Mesothelial cell of epicardium (in vitro differentiated cells): ENCODE measurements at regions not wholly inside any gene's neighbourhood (a gene's known extent, or its start where the extent isn't known, plus 50 kb on each side); places are given as distances from the start of the nearest gene placed in this dataset.

Experiments used
- DNase-seq, 2 experiments: peaks; one replicate each; pipeline ENCODE4 v3.0.0; 2021; ENCODE audit warnings: low spot score in 2 of 2; ENCODE audit not compliant: unreplicated experiment in 2 of 2
- H3K27ac Mint-ChIP-seq: 2 replicates; pipeline ENCODE4 v1.8.0; 2021; ENCODE audit warnings: mixed read lengths
- H3K27me3 Mint-ChIP-seq: 2 replicates; pipeline ENCODE4 v1.8.0; 2021; ENCODE audit warnings: low read depth, mixed read lengths
- H3K36me3 Mint-ChIP-seq: 2 replicates; pipeline ENCODE4 v1.8.0; 2021; ENCODE audit warnings: mixed read lengths
- H3K4me1 Mint-ChIP-seq: 2 replicates; pipeline ENCODE4 v1.8.0; 2021; ENCODE audit warnings: mixed read lengths
- H3K4me3 Mint-ChIP-seq: 2 replicates; pipeline ENCODE4 v1.8.0; 2021; ENCODE audit warnings: mild to moderate bottlenecking, moderate library complexity, mixed read lengths
- H3K9me3 Mint-ChIP-seq: 2 replicates; pipeline ENCODE4 v1.8.0; 2021; ENCODE audit warnings: mixed read lengths
- CTCF ChIP-seq: fragments of 200-600 bp; sonication (generic); IDR thresholded peaks from one replicate; pipeline ENCODE4 v1.5.0; 2021; ENCODE audit warnings: antibody characterized with exemption; ENCODE audit not compliant: unreplicated experiment

- H3K9me3 Mint-ChIP-seq = peaks cover 18% of the 10 kb centered on the region
- peaks cover 28% of the 10 kb centered on the region for H3K4me1 Mint-ChIP-seq
- no peak for TF ChIP-seq CTCF
- no peak overlapping the region for H3K4me3 Mint-ChIP-seq
- DNase-seq = no peak
- no peaks in the 10 kb centered on the region for H3K27me3 Mint-ChIP-seq
- no peak overlapping the region for H3K27ac Mint-ChIP-seq
- H3K36me3 Mint-ChIP-seq = peaks cover 5% of the 10 kb centered on the region
These were observed 127.3 kb upstream of the NUDT7 start for GRCh38 chr16:77594799-77595596.

GRCh38 chr16:77596261-77596660, 126.1 kb upstream of the NUDT7 start:
- no peak for TF ChIP-seq CTCF
- DNase-seq = no peak
- peaks cover 28% of the 10 kb centered on the region for H3K4me1 Mint-ChIP-seq
- no peaks in the 10 kb centered on the region for H3K27me3 Mint-ChIP-seq
- H3K27ac Mint-ChIP-seq = no peak overlapping the region
- H3K4me3 Mint-ChIP-seq = no peak overlapping the region
- peaks cover 10% of the 10 kb centered on the region for H3K36me3 Mint-ChIP-seq
- peaks cover 25% of the 10 kb centered on the region for H3K9me3 Mint-ChIP-seq

GRCh38 chr16:77599793-77600415, 122.4 kb upstream of the NUDT7 start:
- Mint-ChIP-seq H3K36me3 (peaks cover 17% of the 10 kb centered on the region), H3K9me3 (peaks cover 37% of the 10 kb centered on the region), H3K27me3 (no peaks in the 10 kb centered on the region), H3K4me1 (peaks cover 26% of the 10 kb centered on the region), H3K4me3 (no peak overlapping the region), H3K27ac (no peak overlapping the region)
- TF ChIP-seq CTCF = no peak
- DNase-seq = no peak

- H3K9me3 Mint-ChIP-seq = peaks cover 37% of the 10 kb centered on the region
- H3K27me3 Mint-ChIP-seq = no peaks in the 10 kb centered on the region
- H3K4me3 Mint-ChIP-seq = no peak overlapping the region
- DNase-seq = no peak
- H3K27ac Mint-ChIP-seq = no peak overlapping the region
- H3K4me1 Mint-ChIP-seq = peaks cover 21% of the 10 kb centered on the region
- TF ChIP-seq CTCF = no peak
- peaks cover 17% of the 10 kb centered on the region for H3K36me3 Mint-ChIP-seq
These were observed 121.8 kb upstream of the NUDT7 start for GRCh38 chr16:77600555-77600954.

DNA sequence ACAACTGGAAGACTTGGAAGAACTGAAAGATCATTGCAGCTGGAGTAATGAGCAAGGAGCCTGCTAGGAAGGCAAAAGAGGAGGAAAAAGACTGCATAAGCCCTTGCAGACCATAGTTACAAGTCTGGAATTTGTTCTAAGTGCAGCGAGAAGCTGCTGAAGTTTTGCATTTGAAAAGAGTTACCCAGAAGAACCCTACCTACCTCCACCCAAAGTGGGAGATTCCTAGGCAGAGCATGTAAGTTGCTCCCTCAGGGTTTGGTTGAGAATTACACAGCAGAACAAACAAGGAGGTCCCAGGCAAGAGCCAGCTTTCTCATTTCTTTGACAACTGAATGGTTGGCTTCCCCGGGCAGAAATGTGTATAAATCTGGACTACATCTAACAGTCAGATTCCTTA, 118.7 kb upstream of the NUDT7 start:
- Mint-ChIP-seq H3K4me3 (no peak overlapping the region), H3K36me3 (peaks cover 14% of the 10 kb centered on the region), H3K4me1 (peaks cover 11% of the 10 kb centered on the region), H3K9me3 (peaks cover 29% of the 10 kb centered on the region), H3K27me3 (no peaks in the 10 kb centered on the region), H3K27ac (no peak overlapping the region)
- no peak for DNase-seq
- no peak for TF ChIP-seq CTCF
